Stimulated activated CD8-positive, alpha-beta memory T cell treated with anti-CD3 and anti-CD28 coated beads, Interleukin-4, amount 100 ng/mL, for 1 hour (primary cell): ENCODE measurements at regions not wholly inside any gene's neighbourhood (a gene's known extent, or its start where the extent isn't known, plus 50 kb on each side); places are given as distances from the start of the nearest gene placed in this dataset.

Experiments
- DNase-seq, 2 donors: peaks; one replicate each; pipeline ENCODE4 v3.0.0-alpha.2; 2020; ENCODE audit warnings: low read depth in 2 of 2, low spot score in 1 of 2

GRCh38 chr10:21264271-21264670 lies 261.2 kb downstream of the SKIDA1 start:
- DNase-seq: no peak

GRCh38 chr10:21263839-21264238 lies 261.6 kb downstream of the SKIDA1 start:
- DNase-seq: no peak

GRCh38 chr10:21263263-21263803 lies 262.1 kb downstream of the SKIDA1 start:
- no peak for DNase-seq

GRCh38 chr10:21261842-21262294 lies 263.6 kb downstream of the SKIDA1 start:
- DNase-seq: no peak

- no peak for DNase-seq
Measured at GRCh38 chr10:21260506-21261149, 264.9 kb downstream of the SKIDA1 start.

GRCh38 chr10:21260066-21260465 lies 265.4 kb downstream of the SKIDA1 start:
- DNase-seq: no peak

GRCh38 chr10:21257919-21258318 lies 267.6 kb downstream of the SKIDA1 start:
- no peak for DNase-seq

GRCh38 chr10:21257191-21257590 lies 268.3 kb downstream of the SKIDA1 start:
- no peak for DNase-seq

- no peak for DNase-seq
Measured at GRCh38 chr10:21249435-21249834, 276.0 kb downstream of the SKIDA1 start.

GRCh38 chr10:21247592-21247991 lies 277.9 kb downstream of the SKIDA1 start:
- no peak for DNase-seq

- no peak for DNase-seq
Measured at GRCh38 chr10:21246178-21246577, 279.3 kb downstream of the SKIDA1 start.

- no peak for DNase-seq
Measured at GRCh38 chr10:21243748-21244257, 281.7 kb downstream of the SKIDA1 start.

GRCh38 chr10:21242915-21243314 lies 282.6 kb downstream of the SKIDA1 start:
- no peak for DNase-seq

- DNase-seq: no peak
Measured at GRCh38 chr10:21238717-21239116, 286.8 kb downstream of the SKIDA1 start.

GRCh38 chr10:21238044-21238443 lies 287.4 kb downstream of the SKIDA1 start:
- no peak for DNase-seq

GRCh38 chr10:21234761-21235160 lies 290.7 kb downstream of the SKIDA1 start:
- no peak for DNase-seq

- DNase-seq: no peak
Measured at GRCh38 chr10:21230219-21230618, 295.3 kb downstream of the SKIDA1 start.

GRCh38 chr10:21217748-21218367 lies 307.6 kb downstream of the SKIDA1 start:
- no peak for DNase-seq

- no peak for DNase-seq
Measured at GRCh38 chr10:21217107-21217506, 308.4 kb downstream of the SKIDA1 start.

GRCh38 chr10:21214329-21214728 lies 311.2 kb downstream of the SKIDA1 start:
- no peak for DNase-seq

GRCh38 chr10:21213381-21213780 lies 312.1 kb downstream of the SKIDA1 start:
- DNase-seq: no peak

- DNase-seq: no peak
Measured at GRCh38 chr10:21212912-21213311, 312.6 kb downstream of the SKIDA1 start.
